DND-41 (cell line): ENCODE measurements at regions not wholly inside any gene's neighbourhood (a gene's known extent, or its start where the extent isn't known, plus 50 kb on each side); places are given as distances from the start of the nearest gene placed in this dataset.
"Not testable (repeated sequence)": the region's sequence is repeated elsewhere in the genome, so short reads cannot be mapped to it uniquely, and the experiment has no call there.

ENCODE experiments used
- ATAC-seq: fragments of 200-7000 bp; cut with Tn5 transposase; 3 replicates; pipeline ENCODE4 v1.9.1; 2021; ENCODE audit warnings: low read depth; ENCODE audit not compliant: insufficient read depth
- DNase-seq: peaks from one replicate; pipeline ENCODE4 v3.0.0-alpha.2; 2020
- H2AFZ ChIP-seq: 2 replicates; pipeline ENCODE4 v1.6.0; 2012; ENCODE audit warnings: low read depth, low read length
- H3K27ac ChIP-seq: 2 replicates; pipeline ENCODE4 v1.5.1; 2012; ENCODE audit warnings: low read length, inconsistent platforms
- H3K27me3 ChIP-seq: fragments of 200-600 bp; sonication (generic); 2 replicates; pipeline ENCODE4 v1.6.0; 2012; ENCODE audit warnings: low read length, mild to moderate bottlenecking, inconsistent platforms; ENCODE audit not compliant: insufficient read depth, poor library complexity
- H3K36me3 ChIP-seq: 2 replicates; pipeline ENCODE4 v1.5.1; 2012; ENCODE audit warnings: low read length, inconsistent platforms; ENCODE audit not compliant: insufficient read depth
- H3K4me1 ChIP-seq: 2 replicates; pipeline ENCODE4 v1.5.1; 2012; ENCODE audit warnings: mild to moderate bottlenecking, low read length; ENCODE audit not compliant: insufficient read depth
- H3K4me2 ChIP-seq: 2 replicates; pipeline ENCODE4 v1.6.0; 2012; ENCODE audit warnings: mild to moderate bottlenecking, moderate library complexity, low read length, inconsistent platforms; ENCODE audit not compliant: insufficient read depth
- H3K4me3 ChIP-seq, 2 experiments: fragments of 200-600 bp in 1 of 2; shearing (Covaris generic) in 1 of 2; 2 replicates each; pipeline ENCODE4 v1.5.1; 2012 to 2016; ENCODE audit warnings: inconsistent platforms in 2 of 2, low read length in 2 of 2, mild to moderate bottlenecking in 2 of 2, low read depth in 1 of 2, moderate library complexity in 1 of 2
- H3K79me2 ChIP-seq: 2 replicates; pipeline ENCODE4 v1.6.0; 2012; ENCODE audit warnings: low read length, inconsistent platforms; ENCODE audit not compliant: insufficient read depth
- H3K9ac ChIP-seq: 2 replicates; pipeline ENCODE4 v1.6.0; 2012; ENCODE audit warnings: low read depth, mild to moderate bottlenecking, inconsistent platforms, low read length, moderate library complexity
- H3K9me3 ChIP-seq: 2 replicates; pipeline ENCODE4 v1.5.1; 2012; ENCODE audit warnings: low read length, moderate library complexity, mild to moderate bottlenecking, inconsistent platforms; ENCODE audit not compliant: insufficient read depth, severe bottlenecking
- H4K20me1 ChIP-seq: 2 replicates; pipeline ENCODE4 v1.6.0; 2012; ENCODE audit warnings: low read length; ENCODE audit not compliant: insufficient read depth
- EZH2 ChIP-seq: IDR thresholded peaks from 3 replicates; pipeline ENCODE4 v1.6.1; 2012; ENCODE audit warnings: borderline replicate concordance, low read depth, mild to moderate bottlenecking, moderate library complexity, low read length, inconsistent platforms; ENCODE audit not compliant: severe bottlenecking
- TF ChIP-seq, protein P1 (sequence below): IDR thresholded peaks from 2 replicates; pipeline ENCODE4 v1.5.1; 2012; ENCODE audit warnings: borderline replicate concordance, low read length, moderate library complexity, mild to moderate bottlenecking; ENCODE audit not compliant: poor library complexity, severe bottlenecking; ENCODE audit errors: extremely low read depth

DNA sequence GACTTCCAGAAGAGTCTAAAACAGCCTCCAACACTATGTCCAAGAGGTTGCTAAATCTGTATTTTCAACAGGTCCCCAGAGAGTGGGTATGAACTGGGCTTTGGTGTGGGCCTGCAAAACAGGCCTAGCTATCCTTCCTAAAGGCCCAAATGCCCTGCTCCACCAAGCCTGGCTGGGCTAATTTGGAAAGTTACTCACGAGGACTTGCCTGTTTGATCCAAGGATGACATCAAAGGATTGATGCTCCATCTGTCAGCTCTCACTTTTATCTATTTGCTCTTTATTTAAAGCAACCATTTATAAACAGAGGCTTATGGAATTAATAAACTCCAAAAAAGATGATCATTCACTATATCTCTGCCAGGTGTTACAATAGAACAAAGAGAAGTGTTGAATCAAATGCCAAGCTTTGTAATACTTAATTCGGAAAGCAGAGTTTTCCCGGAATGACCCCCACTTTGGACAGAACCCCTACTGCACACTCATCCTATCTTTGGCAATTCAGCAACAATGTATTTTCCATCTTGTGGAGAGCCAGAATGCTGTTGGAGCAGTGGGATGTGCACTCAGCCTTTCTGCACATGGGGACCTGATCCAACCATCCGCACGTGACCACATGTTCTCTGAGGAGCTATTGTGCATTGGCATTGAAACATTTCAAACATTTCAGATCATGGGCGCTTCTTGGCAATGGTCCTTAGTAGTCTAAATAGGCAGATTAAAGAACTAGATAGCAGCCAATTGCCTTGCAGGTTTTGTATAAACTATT is 163.3 kb upstream of the THBS1 start:
- H3K4me2 ChIP-seq, result no peak overlapping the region
- H3K9me3 ChIP-seq, result no peaks in the 10 kb centered on the region
- no peak overlapping the region for H3K27ac ChIP-seq
- no peak for ATAC-seq
- H4K20me1 ChIP-seq, result no peaks in the 10 kb centered on the region
- no peak overlapping the region for H2AFZ ChIP-seq
- H3K79me2 ChIP-seq, result no peaks in the 10 kb centered on the region
- H3K4me1 ChIP-seq, result no peaks in the 10 kb centered on the region
- no peak overlapping the region for H3K4me3 ChIP-seq
- H3K36me3 ChIP-seq, result no peaks in the 10 kb centered on the region
- H3K27me3 ChIP-seq, result no peaks in the 10 kb centered on the region
- TF ChIP-seq, protein P1, sequence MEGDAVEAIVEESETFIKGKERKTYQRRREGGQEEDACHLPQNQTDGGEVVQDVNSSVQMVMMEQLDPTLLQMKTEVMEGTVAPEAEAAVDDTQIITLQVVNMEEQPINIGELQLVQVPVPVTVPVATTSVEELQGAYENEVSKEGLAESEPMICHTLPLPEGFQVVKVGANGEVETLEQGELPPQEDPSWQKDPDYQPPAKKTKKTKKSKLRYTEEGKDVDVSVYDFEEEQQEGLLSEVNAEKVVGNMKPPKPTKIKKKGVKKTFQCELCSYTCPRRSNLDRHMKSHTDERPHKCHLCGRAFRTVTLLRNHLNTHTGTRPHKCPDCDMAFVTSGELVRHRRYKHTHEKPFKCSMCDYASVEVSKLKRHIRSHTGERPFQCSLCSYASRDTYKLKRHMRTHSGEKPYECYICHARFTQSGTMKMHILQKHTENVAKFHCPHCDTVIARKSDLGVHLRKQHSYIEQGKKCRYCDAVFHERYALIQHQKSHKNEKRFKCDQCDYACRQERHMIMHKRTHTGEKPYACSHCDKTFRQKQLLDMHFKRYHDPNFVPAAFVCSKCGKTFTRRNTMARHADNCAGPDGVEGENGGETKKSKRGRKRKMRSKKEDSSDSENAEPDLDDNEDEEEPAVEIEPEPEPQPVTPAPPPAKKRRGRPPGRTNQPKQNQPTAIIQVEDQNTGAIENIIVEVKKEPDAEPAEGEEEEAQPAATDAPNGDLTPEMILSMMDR, result no peak
- TF ChIP-seq EZH2, result no peak
- DNase-seq, result no peak
- no peak overlapping the region for H3K9ac ChIP-seq

DNA sequence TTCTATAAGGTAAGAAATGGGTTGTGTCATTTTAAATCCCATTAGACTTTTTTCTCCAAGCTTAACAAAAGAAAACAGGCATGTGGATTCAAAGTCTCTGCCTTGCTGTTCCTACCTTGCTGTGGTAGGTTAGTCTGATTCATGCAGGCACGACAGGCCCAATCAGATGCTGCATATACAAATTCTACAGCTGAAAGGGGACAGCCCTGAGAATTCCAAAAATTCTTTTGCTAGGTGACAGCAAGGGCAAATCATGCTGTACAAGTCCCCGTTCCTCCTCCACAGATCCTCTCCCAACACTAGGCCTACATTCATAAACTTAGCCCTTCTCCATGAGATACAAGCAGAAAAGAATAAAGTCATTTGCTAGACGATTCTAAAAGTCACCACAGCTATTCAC is 161.2 kb upstream of the THBS1 start:
- H3K9ac ChIP-seq, result no peak overlapping the region
- no peak for ATAC-seq

DNA sequence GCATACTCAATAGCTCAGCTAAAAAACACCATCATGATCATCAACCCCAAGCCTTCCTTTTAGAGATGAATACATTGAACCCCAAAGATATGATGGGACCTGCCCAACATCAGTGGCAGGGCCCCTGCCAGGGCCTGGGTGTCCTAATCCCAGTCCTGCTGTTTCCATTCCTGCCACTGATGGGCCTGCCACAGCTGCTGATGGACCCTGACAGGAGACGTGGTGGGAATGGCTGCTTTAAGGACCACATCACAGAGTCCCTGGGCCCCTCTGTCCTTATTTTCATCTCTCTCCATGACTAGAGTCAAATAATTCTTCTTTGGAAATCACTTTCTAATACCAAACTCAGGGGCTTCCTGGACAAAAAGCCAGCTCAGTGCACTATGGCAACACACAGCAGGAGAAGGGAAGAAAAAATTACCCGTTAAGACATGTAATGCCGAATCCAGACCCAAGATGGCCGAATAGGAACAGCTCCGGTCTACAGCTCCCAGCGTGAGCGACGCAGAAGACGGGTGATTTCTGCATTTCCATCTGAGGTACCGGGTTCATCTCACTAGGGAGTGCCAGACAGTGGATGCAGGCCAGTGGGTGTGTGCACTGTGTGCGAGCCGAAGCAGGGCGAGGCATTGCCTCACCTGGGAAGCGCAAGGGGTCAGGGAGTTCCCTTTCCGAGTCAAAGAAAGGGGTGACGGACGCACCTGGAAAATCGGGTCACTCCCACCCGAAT is 160.6 kb upstream of the THBS1 start:
- H3K4me3 ChIP-seq, ATAC-seq: not testable (repeated sequence)

More for the DNA sequence above, 161.2 kb upstream of the THBS1 start:
- Histone ChIP-seq H3K4me1 (no peaks in the 10 kb centered on the region), H4K20me1 (no peaks in the 10 kb centered on the region), H3K79me2 (no peaks in the 10 kb centered on the region), H2AFZ (no peak overlapping the region), H3K4me2 (no peak overlapping the region), H3K27ac (no peak overlapping the region), H3K36me3 (no peaks in the 10 kb centered on the region), H3K9me3 (no peaks in the 10 kb centered on the region), H3K27me3 (no peaks in the 10 kb centered on the region), H3K4me3 (no peak overlapping the region)
- no peak for DNase-seq
- no peak for TF ChIP-seq EZH2
- TF ChIP-seq, protein P1, result no peak

DNA sequence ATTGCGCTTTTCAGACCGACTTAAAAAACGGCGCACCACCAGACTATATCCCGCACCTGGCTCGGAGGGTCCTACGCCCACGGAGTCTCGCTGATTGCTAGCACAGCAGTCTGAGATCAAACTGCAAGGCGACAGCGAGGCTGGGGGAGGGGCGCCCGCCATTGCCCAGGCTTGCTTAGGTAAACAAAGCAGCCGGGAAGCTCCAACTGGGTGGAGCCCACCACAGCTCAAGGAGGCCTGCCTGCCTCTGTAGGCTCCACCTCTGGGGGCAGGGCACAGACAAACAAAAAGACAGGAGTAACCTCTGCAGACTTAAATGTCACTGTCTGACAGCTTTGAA is 160.1 kb upstream of the THBS1 start:
- DNase-seq, ATAC-seq, H2AFZ ChIP-seq, H4K20me1 ChIP-seq, H3K27ac ChIP-seq, H3K36me3 ChIP-seq, H3K4me1 ChIP-seq, H3K4me3 ChIP-seq, H3K27me3 ChIP-seq, H3K4me2 ChIP-seq, H3K9ac ChIP-seq, H3K79me2 ChIP-seq, H3K9me3 ChIP-seq: not testable (repeated sequence)

More for the DNA sequence above, 160.6 kb upstream of the THBS1 start:
- H3K4me1 ChIP-seq, H3K9ac ChIP-seq, H3K79me2 ChIP-seq, H3K9me3 ChIP-seq, H3K4me2 ChIP-seq, H3K27me3 ChIP-seq, H2AFZ ChIP-seq, H3K36me3 ChIP-seq, H3K27ac ChIP-seq, DNase-seq, H4K20me1 ChIP-seq: not testable (repeated sequence)
